HG02970 (cell line): ENCODE measurements at regions not wholly inside any gene's neighbourhood (a gene's known extent, or its start where the extent isn't known, plus 50 kb on each side); places are given as distances from the start of the nearest gene placed in this dataset.

ENCODE experiments used
- ATAC-seq: cut with Tn5 transposase; IDR thresholded peaks from one replicate; pipeline ENCODE4 v1.9.1; 2021; ENCODE audit warnings: mild to moderate bottlenecking, moderate library complexity, moderate number of reproducible peaks; ENCODE audit not compliant: unreplicated experiment, low FRiP score

- no peak for ATAC-seq
These were observed 58.9 kb upstream of the SLC30A5 start for GRCh38 chr5:69034898-69035297.

- ATAC-seq: no peak
These were observed 58.1 kb upstream of the SLC30A5 start for GRCh38 chr5:69035665-69036064.

GRCh38 chr5:69038539-69038938 lies 55.3 kb upstream of the SLC30A5 start:
- no peak for ATAC-seq

GRCh38 chr5:69039829-69040228 lies 54.0 kb upstream of the SLC30A5 start:
- ATAC-seq: no peak

- ATAC-seq: no peak
These were observed 51.3 kb upstream of the SLC30A5 start for GRCh38 chr5:69042500-69042899.

GRCh38 chr5:69042915-69043654 lies 50.7 kb upstream of the SLC30A5 start:
- peak; percentile 87 for ATAC-seq

- no peak for ATAC-seq
These were observed 50.2 kb upstream of the SLC30A5 start for GRCh38 chr5:69043655-69043996.
